OCI-LY1 (cell line): ENCODE measurements at regions not wholly inside any gene's neighbourhood (a gene's known extent, or its start where the extent isn't known, plus 50 kb on each side); places are given as distances from the start of the nearest gene placed in this dataset.

ENCODE experiments used
- CTCF ChIP-seq: fragments of 200-600 bp; sonication (generic), shearing (Covaris generic); IDR thresholded peaks from 2 replicates; pipeline ENCODE4 v1.5.1; 2017; ENCODE audit warnings: mild to moderate bottlenecking, antibody characterized with exemption, low read length, moderate library complexity, mixed read lengths
- EZH2 ChIP-seq: fragments of 200-600 bp; sonication (generic), shearing (Covaris generic); IDR thresholded peaks from 2 replicates; pipeline ENCODE4 v1.8.0; 2017; ENCODE audit warnings: borderline replicate concordance, mixed run types, mild to moderate bottlenecking, antibody characterized with exemption, low read length, moderate library complexity, mixed read lengths

GRCh38 chr22:48251629-48252028, 1489.2 kb downstream of the TBC1D22A start:
- no peak for TF ChIP-seq CTCF
- TF ChIP-seq EZH2, result no peak
